Peyer's patch (tissue), 4 donors: ENCODE measurements at regions not wholly inside any gene's neighbourhood (a gene's known extent, or its start where the extent isn't known, plus 50 kb on each side); places are given as distances from the start of the nearest gene placed in this dataset.

ENCODE experiments used
- DNase-seq, 3 donors: peaks; one replicate each; pipeline ENCODE4 v3.0.0-alpha.2; 2017 to 2019
- H3K27ac ChIP-seq, 4 donors: fragments of 200-600 bp; sonication (generic); one replicate each; pipeline ENCODE4 v1.5.1; 2016 to 2019
- H3K27me3 ChIP-seq, 2 donors: fragments of 200-600 bp; sonication (generic); one replicate each; pipeline ENCODE4 v1.5.1; 2019
- H3K36me3 ChIP-seq, 3 donors: fragments of 200-600 bp; sonication (generic); one replicate each; pipeline ENCODE4 v1.5.1; 2016 to 2019
- H3K4me1 ChIP-seq, 4 donors: fragments of 200-600 bp; sonication (generic); one replicate each; pipeline ENCODE4 v1.5.1; 2016 to 2019
- H3K4me3 ChIP-seq, 4 donors: fragments of 200-600 bp; sonication (generic); 1 replicate in 3 of 4; 2 replicates in 1 of 4; pipeline ENCODE4 v1.5.1; 2016 to 2019; ENCODE audit warnings: mild to moderate bottlenecking in 1 of 4
- H3K9me3 ChIP-seq, 4 donors: fragments of 200-600 bp; sonication (generic); one replicate each; pipeline ENCODE4 v1.5.1; 2016 to 2019; ENCODE audit warnings: mild to moderate bottlenecking in 1 of 4
- CTCF ChIP-seq, 6 experiments: fragments of 450-650 bp in 4 of 6; fragments of 200-600 bp in 2 of 6; sonication (generic) in 1 of 6; IDR thresholded peaks; one replicate each; pipeline ENCODE4 v1.5.1; 2017 to 2019; ENCODE audit warnings: antibody characterized with exemption in 6 of 6, mild to moderate bottlenecking in 3 of 6, moderate library complexity in 1 of 6
- POLR2A ChIP-seq, 2 donors: fragments of 450-650 bp; IDR thresholded peaks; one replicate each; pipeline ENCODE4 v1.5.1; 2017; ENCODE audit warnings: antibody characterized with exemption in 2 of 2, mild to moderate bottlenecking in 2 of 2, moderate library complexity in 2 of 2

- no peaks in the 10 kb centered on the region for H3K4me1 ChIP-seq
- H3K36me3 ChIP-seq: no peaks in the 10 kb centered on the region
- TF ChIP-seq POLR2A (IDR thresholded peaks at IDR 0.05) (no peak), CTCF (IDR thresholded peaks at IDR 0.05) (no peak)
- no peaks in the 10 kb centered on the region for H3K27me3 ChIP-seq
- no peaks in the 10 kb centered on the region for H3K9me3 ChIP-seq
- H3K4me3 ChIP-seq: no peak overlapping the region
- DNase-seq: no peak
- H3K27ac ChIP-seq: no peak overlapping the region
These were observed 98.5 kb upstream of the CD53 start for GRCh38 chr1:110774398-110774797.

- H3K27ac ChIP-seq: no peak overlapping the region
- TF ChIP-seq POLR2A (IDR thresholded peaks at IDR 0.05): no peak
- no peak for TF ChIP-seq CTCF (IDR thresholded peaks at IDR 0.05)
These were observed 99.1 kb upstream of the KCNA3 start for GRCh38 chr1:110773813-110774212.

GRCh38 chr1:110771245-110772022 lies 96.7 kb upstream of the KCNA3 start:
- H3K27me3 ChIP-seq: no peaks in the 10 kb centered on the region
- H3K9me3 ChIP-seq: no peaks in the 10 kb centered on the region
- TF ChIP-seq CTCF (IDR thresholded peaks at IDR 0.05): no peak
- no peak for TF ChIP-seq POLR2A (IDR thresholded peaks at IDR 0.05)
- no peaks in the 10 kb centered on the region for H3K36me3 ChIP-seq
- no peak overlapping the region for H3K27ac ChIP-seq
- DNase-seq: no peak
- H3K4me3 ChIP-seq: no peak overlapping the region
- no peaks in the 10 kb centered on the region for H3K4me1 ChIP-seq

More at GRCh38 chr1:110773813-110774212, 99.1 kb upstream of the KCNA3 start:
- Histone ChIP-seq H3K9me3 (no peaks in the 10 kb centered on the region), H3K27me3 (no peaks in the 10 kb centered on the region), H3K36me3 (no peaks in the 10 kb centered on the region), H3K4me1 (no peaks in the 10 kb centered on the region), H3K4me3 (no peak overlapping the region)
- DNase-seq: no peak

- Histone ChIP-seq H3K27me3 (no peaks in the 10 kb centered on the region), H3K27ac (no peak overlapping the region), H3K4me1 (no peaks in the 10 kb centered on the region), H3K9me3 (no peaks in the 10 kb centered on the region), H3K4me3 (no peak overlapping the region), H3K36me3 (no peaks in the 10 kb centered on the region)
- DNase-seq: no peak
- TF ChIP-seq CTCF (IDR thresholded peaks at IDR 0.05): no peak
- no peak for TF ChIP-seq POLR2A (IDR thresholded peaks at IDR 0.05)
These were observed 96.1 kb upstream of the KCNA3 start for GRCh38 chr1:110770832-110771231.

- Histone ChIP-seq H3K27ac (no peak overlapping the region), H3K4me3 (no peak overlapping the region), H3K4me1 (no peaks in the 10 kb centered on the region), H3K36me3 (no peaks in the 10 kb centered on the region), H3K27me3 (no peaks in the 10 kb centered on the region), H3K9me3 (no peaks in the 10 kb centered on the region)
- no peak for TF ChIP-seq CTCF (IDR thresholded peaks at IDR 0.05)
- no peak for TF ChIP-seq POLR2A (IDR thresholded peaks at IDR 0.05)
- DNase-seq: no peak
These were observed 93.9 kb upstream of the KCNA3 start for GRCh38 chr1:110768605-110769004.

- no peak for TF ChIP-seq CTCF (IDR thresholded peaks at IDR 0.05)
- TF ChIP-seq POLR2A (IDR thresholded peaks at IDR 0.05): no peak
- Histone ChIP-seq H3K9me3 (no peaks in the 10 kb centered on the region), H3K4me1 (no peaks in the 10 kb centered on the region)
These were observed 91.6 kb upstream of the KCNA3 start for GRCh38 chr1:110766336-110766647.

More at GRCh38 chr1:110766336-110766647, 91.6 kb upstream of the KCNA3 start:
- H3K36me3 ChIP-seq: no peaks in the 10 kb centered on the region
- DNase-seq: no peak
- no peak overlapping the region for H3K4me3 ChIP-seq
- H3K27ac ChIP-seq: no peak overlapping the region
- H3K27me3 ChIP-seq: no peaks in the 10 kb centered on the region
